ENCODE measurements at regions not wholly inside any gene's neighbourhood (a gene's known extent, or its start where the extent isn't known, plus 50 kb on each side); places are given as distances from the start of the nearest gene placed in this dataset.
A peak's percentile ranks its signal among the peaks of the same experiment; 100 is the strongest.

DNA sequence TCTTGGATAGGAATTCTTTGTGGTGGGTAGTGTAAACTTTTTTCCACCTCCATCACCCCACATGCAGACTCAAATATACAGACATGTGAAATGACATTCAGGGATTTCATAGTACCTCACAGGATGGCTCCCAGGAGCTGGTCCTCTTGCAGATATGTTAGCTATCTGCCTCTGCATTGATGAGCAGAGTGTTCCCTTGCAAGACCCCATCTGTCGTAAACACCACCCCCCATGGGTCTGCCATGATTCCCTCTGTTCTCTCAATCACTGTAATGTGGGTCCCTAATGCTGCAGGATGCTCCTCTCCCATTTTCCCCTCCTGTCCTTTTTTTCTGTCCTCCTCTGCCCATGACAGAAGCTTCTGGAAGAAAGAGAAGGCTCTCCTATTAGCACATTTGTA, 391.2 kb upstream of the PODXL start:
- no peak for TF ChIP-seq CTCF (IDR thresholded peaks at IDR 0.05; ENCODE audit: low read depth, low read length)
- no peak for DNase-seq (ENCODE audit: low read depth in 2 of 2)
- H3K4me3 ChIP-seq (replicated peaks in 1 of 2; ENCODE audit: low read depth in 2 of 2, low read length in 2 of 2): no peak overlapping the region

- DNase-seq (ENCODE audit: low read depth in 2 of 2): no peak
- H3K4me3 ChIP-seq (replicated peaks in 1 of 2; ENCODE audit: low read depth in 2 of 2, low read length in 2 of 2): no peak overlapping the region
- TF ChIP-seq CTCF (IDR thresholded peaks at IDR 0.05; ENCODE audit: low read depth, low read length): no peak
These were observed 389.6 kb upstream of the PODXL start for GRCh38 chr7:131945957-131946544.

- TF ChIP-seq CTCF (IDR thresholded peaks at IDR 0.05; ENCODE audit: low read depth, low read length): peak; percentile 86
These were observed 389.0 kb upstream of the PODXL start for GRCh38 chr7:131945313-131945911.

GRCh38 chr7:131944556-131945069, 388.2 kb upstream of the PODXL start:
- DNase-seq (ENCODE audit: low read depth in 2 of 2): no peak
- H3K4me3 ChIP-seq (replicated peaks in 1 of 2; ENCODE audit: low read depth in 2 of 2, low read length in 2 of 2): no peak overlapping the region
- no peak for TF ChIP-seq CTCF (IDR thresholded peaks at IDR 0.05; ENCODE audit: low read depth, low read length)

More at GRCh38 chr7:131945313-131945911, 389.0 kb upstream of the PODXL start:
- peak; percentile 34 to 48 for DNase-seq (ENCODE audit: low read depth in 2 of 2)
- H3K4me3 ChIP-seq (replicated peaks in 1 of 2; ENCODE audit: low read depth in 2 of 2, low read length in 2 of 2): no peak overlapping the region

GRCh38 chr7:131943646-131944045, 387.2 kb upstream of the PODXL start:
- DNase-seq (ENCODE audit: low read depth in 2 of 2): no peak
- TF ChIP-seq CTCF (IDR thresholded peaks at IDR 0.05; ENCODE audit: low read depth, low read length): no peak
- no peak overlapping the region for H3K4me3 ChIP-seq (replicated peaks in 1 of 2; ENCODE audit: low read depth in 2 of 2, low read length in 2 of 2)

GRCh38 chr7:131943211-131943610, 386.8 kb upstream of the PODXL start:
- no peak for DNase-seq (ENCODE audit: low read depth in 2 of 2)
- TF ChIP-seq CTCF (IDR thresholded peaks at IDR 0.05; ENCODE audit: low read depth, low read length): no peak
- no peak overlapping the region for H3K4me3 ChIP-seq (replicated peaks in 1 of 2; ENCODE audit: low read depth in 2 of 2, low read length in 2 of 2)

Data from cardiac fibroblast (primary cell).